ENCODE measurements at regions not wholly inside any gene's neighbourhood (a gene's known extent, or its start where the extent isn't known, plus 50 kb on each side); places are given as distances from the start of the nearest gene placed in this dataset.

- no peak for TF ChIP-seq CTCF (conservative IDR thresholded peaks at IDR 0.05; ENCODE audit: control insufficient read depth, insufficient read depth, low read depth, low read length)
- DNase-seq (ENCODE audit: low read depth): no peak
- H3K4me3 ChIP-seq (ENCODE audit: control insufficient read depth, low read depth, low read length): no peak overlapping the region
Observed at GRCh38 chr5:125261505-125262250, 515.2 kb upstream of the ZNF608 start.

- no peak overlapping the region for H3K4me3 ChIP-seq (ENCODE audit: control insufficient read depth, low read depth, low read length)
- TF ChIP-seq CTCF (conservative IDR thresholded peaks at IDR 0.05; ENCODE audit: control insufficient read depth, insufficient read depth, low read depth, low read length): no peak
- no peak for DNase-seq (ENCODE audit: low read depth)
Observed at GRCh38 chr5:125262782-125263181, 516.3 kb upstream of the ZNF608 start.

- no peak overlapping the region for H3K4me3 ChIP-seq (ENCODE audit: control insufficient read depth, low read depth, low read length)
- DNase-seq (ENCODE audit: low read depth): no peak
- TF ChIP-seq CTCF (conservative IDR thresholded peaks at IDR 0.05; ENCODE audit: control insufficient read depth, insufficient read depth, low read depth, low read length): no peak
Observed at GRCh38 chr5:125263356-125263755, 516.9 kb upstream of the ZNF608 start.

GRCh38 chr5:125266106-125266505 is 519.7 kb upstream of the ZNF608 start:
- no peak overlapping the region for H3K4me3 ChIP-seq (ENCODE audit: control insufficient read depth, low read depth, low read length)

GRCh38 chr5:125267636-125268248 is 521.3 kb upstream of the ZNF608 start:
- no peak for TF ChIP-seq CTCF (conservative IDR thresholded peaks at IDR 0.05; ENCODE audit: control insufficient read depth, insufficient read depth, low read depth, low read length)
- no peak overlapping the region for H3K4me3 ChIP-seq (ENCODE audit: control insufficient read depth, low read depth, low read length)
- DNase-seq (ENCODE audit: low read depth): no peak

More at GRCh38 chr5:125266106-125266505, 519.7 kb upstream of the ZNF608 start:
- no peak for TF ChIP-seq CTCF (conservative IDR thresholded peaks at IDR 0.05; ENCODE audit: control insufficient read depth, insufficient read depth, low read depth, low read length)
- DNase-seq (ENCODE audit: low read depth): no peak

DNA sequence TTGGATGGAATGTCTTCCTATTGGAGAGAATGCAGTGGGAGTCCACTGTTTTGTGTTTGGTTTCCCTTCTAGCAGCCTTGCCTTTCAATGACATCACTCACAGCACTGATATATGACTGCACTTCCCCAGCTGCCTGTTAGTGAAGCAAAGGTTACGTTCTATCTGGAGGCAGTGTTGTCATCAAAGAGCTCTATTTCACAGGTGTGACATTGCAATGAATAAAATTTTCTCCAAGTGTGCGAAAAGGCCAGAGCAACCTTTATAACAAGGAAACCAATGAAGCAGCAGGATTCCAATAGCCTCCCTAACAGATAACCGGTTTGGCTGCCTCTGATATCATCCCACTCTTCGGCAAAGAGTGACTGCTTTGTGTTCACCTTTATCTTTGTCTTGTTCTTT is 523.5 kb upstream of the ZNF608 start:
- H3K4me3 ChIP-seq (ENCODE audit: control insufficient read depth, low read depth, low read length): no peak overlapping the region
- TF ChIP-seq CTCF (conservative IDR thresholded peaks at IDR 0.05; ENCODE audit: control insufficient read depth, insufficient read depth, low read depth, low read length): no peak
- no peak for DNase-seq (ENCODE audit: low read depth)

All from fibroblast of mammary gland (primary cell).